CD4-positive, CD25-positive, alpha-beta regulatory T cell (primary cell): ENCODE measurements at regions not wholly inside any gene's neighbourhood (a gene's known extent, or its start where the extent isn't known, plus 50 kb on each side); places are given as distances from the start of the nearest gene placed in this dataset.

Experiments
- ATAC-seq, 2 donors: fragments of 150-1000 bp; cut with Tn5 transposase; one replicate each; pipeline ENCODE4 v1.10.0; 2021; ENCODE audit warnings: low read depth in 2 of 2, moderate number of reproducible peaks in 2 of 2, moderate library complexity in 1 of 2
- DNase-seq, 3 donors: peaks; one replicate each; pipeline versions ENCODE4 v3.0.0 to v3.0.0-alpha.2; 2012 to 2022; ENCODE audit warnings: mixed read lengths in 1 of 3
- H3K27ac ChIP-seq: one replicate; pipeline ENCODE4 v1.7.0; 2013; ENCODE audit warnings: mild to moderate bottlenecking, low read length; ENCODE audit not compliant: insufficient read depth, poor library complexity, severe bottlenecking
- H3K27me3 ChIP-seq: one replicate; pipeline ENCODE4 v1.7.0; 2013; ENCODE audit warnings: low read length; ENCODE audit not compliant: control insufficient read depth, insufficient read depth
- H3K36me3 ChIP-seq: one replicate; pipeline ENCODE4 v1.7.0; 2013; ENCODE audit warnings: mild to moderate bottlenecking, low read length, moderate library complexity; ENCODE audit not compliant: control insufficient read depth, insufficient read depth
- H3K4me1 ChIP-seq: 2 replicates; pipeline ENCODE4 v1.7.0; 2013; ENCODE audit warnings: mild to moderate bottlenecking, low read length; ENCODE audit not compliant: insufficient read depth, control insufficient read depth, poor library complexity, severe bottlenecking
- H3K4me3 ChIP-seq: one replicate; pipeline ENCODE4 v1.7.0; 2013; ENCODE audit warnings: low read depth, mild to moderate bottlenecking, low read length, moderate library complexity
- H3K9me3 ChIP-seq, 2 experiments: 1 replicate in 1 of 2; 2 replicates in 1 of 2; pipeline ENCODE4 v1.7.0; 2013; ENCODE audit warnings: low read length in 2 of 2, mild to moderate bottlenecking in 1 of 2, moderate library complexity in 1 of 2; ENCODE audit not compliant: control insufficient read depth in 2 of 2
- H3K27ac Mint-ChIP-seq, 3 donors: one replicate each; pipeline ENCODE4 v1.8.0; 2020 to 2022; ENCODE audit warnings: mild to moderate bottlenecking in 3 of 3, mixed read lengths in 3 of 3, moderate library complexity in 2 of 3
- H3K27me3 Mint-ChIP-seq: one replicate; pipeline ENCODE4 v1.8.0; 2022; ENCODE audit warnings: mild to moderate bottlenecking, mixed read lengths
- H3K36me3 Mint-ChIP-seq: one replicate; pipeline ENCODE4 v1.8.0; 2020; ENCODE audit warnings: mixed read lengths
- H3K4me1 Mint-ChIP-seq, 4 donors: one replicate each; pipeline ENCODE4 v1.8.0; 2020 to 2022; ENCODE audit warnings: mixed read lengths in 4 of 4, mild to moderate bottlenecking in 1 of 4
- H3K4me3 Mint-ChIP-seq, 4 donors: one replicate each; pipeline ENCODE4 v1.8.0; 2020 to 2022; ENCODE audit warnings: mild to moderate bottlenecking in 4 of 4, mixed read lengths in 4 of 4, moderate library complexity in 3 of 4
- H3K9me3 Mint-ChIP-seq, 7 donors: one replicate each; pipeline ENCODE4 v1.8.0; 2020 to 2022; ENCODE audit warnings: mixed read lengths in 7 of 7, mild to moderate bottlenecking in 3 of 7, moderate library complexity in 2 of 7

DNA sequence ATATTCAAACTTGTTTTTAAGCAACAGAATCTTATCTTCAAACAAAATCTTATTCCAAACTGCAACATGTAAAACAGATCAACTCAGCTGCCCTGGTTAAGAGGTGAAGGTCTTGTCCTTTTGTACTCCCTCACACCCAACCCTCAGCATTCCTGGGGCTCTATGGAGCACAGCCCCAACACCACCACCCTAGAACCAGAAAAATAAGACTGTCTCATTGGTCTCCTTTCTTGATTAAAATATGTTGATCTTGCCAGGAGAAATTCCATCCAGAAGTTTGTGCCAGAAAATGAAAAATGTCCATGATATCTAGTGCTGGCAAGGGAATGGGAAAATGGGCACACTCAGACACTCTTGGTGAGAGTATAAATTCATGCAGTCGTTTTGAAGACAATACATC lies 62.1 kb upstream of the TMEM17 start:
- DNase-seq (no peak), ATAC-seq (no peak)
- Mint-ChIP-seq H3K27ac (no peak overlapping the region), H3K9me3 (peaks cover 0 to 5% (median 0%) of the 10 kb centered on the region in 7 donors), H3K4me1 (no peaks in the 10 kb centered on the region), H3K36me3 (no peaks in the 10 kb centered on the region), H3K27me3 (peaks cover 33% of the 10 kb centered on the region), H3K4me3 (no peak overlapping the region)
- peaks cover 9% of the 10 kb centered on the region for H3K27me3 ChIP-seq
- H3K9me3 ChIP-seq = no peaks in the 10 kb centered on the region
- H3K27ac ChIP-seq = no peak overlapping the region
- peaks cover 3% of the 10 kb centered on the region for H3K4me1 ChIP-seq
- no peaks in the 10 kb centered on the region for H3K36me3 ChIP-seq
- H3K4me3 ChIP-seq = no peak overlapping the region

DNA sequence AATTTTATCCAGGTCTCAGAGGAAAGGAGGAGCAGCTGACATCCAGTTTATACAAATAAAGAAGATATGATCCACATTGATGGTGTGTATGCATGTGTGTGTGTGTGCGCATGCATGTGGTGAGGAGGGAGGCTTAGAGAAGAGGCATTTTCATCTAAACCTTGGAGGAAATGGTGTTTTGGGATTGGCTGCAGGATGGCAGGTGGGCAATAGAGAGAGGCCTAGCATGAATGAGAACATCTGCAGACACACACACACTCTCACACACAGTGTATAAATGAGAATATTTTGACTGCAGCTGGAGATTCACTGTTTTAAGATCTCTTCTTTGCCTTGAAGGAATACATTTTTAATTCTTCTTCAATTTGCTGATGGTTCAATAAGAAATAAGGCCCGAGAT lies 61.7 kb upstream of the TMEM17 start:
- no peaks in the 10 kb centered on the region for H3K4me1 Mint-ChIP-seq
- H3K4me3 Mint-ChIP-seq = no peak overlapping the region
- H3K27ac Mint-ChIP-seq = no peak overlapping the region
- Histone ChIP-seq H3K36me3 (no peaks in the 10 kb centered on the region), H3K4me1 (peaks cover 3% of the 10 kb centered on the region), H3K27me3 (peaks cover 7% of the 10 kb centered on the region), H3K27ac (no peak overlapping the region), H3K9me3 (no peaks in the 10 kb centered on the region), H3K4me3 (no peak overlapping the region)
- H3K36me3 Mint-ChIP-seq = no peaks in the 10 kb centered on the region
- ATAC-seq (no peak), DNase-seq (no peak)
- H3K27me3 Mint-ChIP-seq = peaks cover 36% of the 10 kb centered on the region
- H3K9me3 Mint-ChIP-seq = peaks cover 0 to 5% (median 0%) of the 10 kb centered on the region in 7 donors

DNA sequence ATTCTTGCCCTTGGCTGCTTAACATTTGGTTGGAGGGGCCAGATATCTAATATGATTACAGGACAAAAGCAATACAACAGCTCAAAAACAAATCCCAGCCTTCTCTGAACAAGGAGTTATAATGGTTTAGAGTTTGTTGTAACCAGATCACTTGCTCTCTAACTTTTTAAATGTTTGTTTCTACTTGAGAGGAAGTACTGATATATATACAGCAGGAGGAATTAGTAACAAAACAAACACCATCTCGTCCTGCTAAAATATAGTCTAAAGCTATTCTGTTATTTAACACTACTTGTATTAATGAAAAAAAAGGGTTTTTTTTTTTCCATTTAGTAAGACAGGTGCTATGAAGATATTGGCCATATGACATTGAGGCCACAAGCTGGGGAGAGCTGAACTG lies 60.9 kb upstream of the TMEM17 start:
- H3K4me1 Mint-ChIP-seq = no peaks in the 10 kb centered on the region
- Histone ChIP-seq H3K36me3 (no peaks in the 10 kb centered on the region), H3K9me3 (no peaks in the 10 kb centered on the region), H3K4me3 (no peak overlapping the region), H3K4me1 (peaks cover 3% of the 10 kb centered on the region), H3K27ac (no peak overlapping the region), H3K27me3 (peaks cover 10% of the 10 kb centered on the region)
- DNase-seq = no peak
- H3K27me3 Mint-ChIP-seq = peaks cover 36% of the 10 kb centered on the region
- H3K9me3 Mint-ChIP-seq = peaks cover 0 to 6% (median 0%) of the 10 kb centered on the region in 7 donors
- no peak overlapping the region for H3K4me3 Mint-ChIP-seq
- no peak for ATAC-seq
- H3K27ac Mint-ChIP-seq = no peak overlapping the region
- no peaks in the 10 kb centered on the region for H3K36me3 Mint-ChIP-seq

DNA sequence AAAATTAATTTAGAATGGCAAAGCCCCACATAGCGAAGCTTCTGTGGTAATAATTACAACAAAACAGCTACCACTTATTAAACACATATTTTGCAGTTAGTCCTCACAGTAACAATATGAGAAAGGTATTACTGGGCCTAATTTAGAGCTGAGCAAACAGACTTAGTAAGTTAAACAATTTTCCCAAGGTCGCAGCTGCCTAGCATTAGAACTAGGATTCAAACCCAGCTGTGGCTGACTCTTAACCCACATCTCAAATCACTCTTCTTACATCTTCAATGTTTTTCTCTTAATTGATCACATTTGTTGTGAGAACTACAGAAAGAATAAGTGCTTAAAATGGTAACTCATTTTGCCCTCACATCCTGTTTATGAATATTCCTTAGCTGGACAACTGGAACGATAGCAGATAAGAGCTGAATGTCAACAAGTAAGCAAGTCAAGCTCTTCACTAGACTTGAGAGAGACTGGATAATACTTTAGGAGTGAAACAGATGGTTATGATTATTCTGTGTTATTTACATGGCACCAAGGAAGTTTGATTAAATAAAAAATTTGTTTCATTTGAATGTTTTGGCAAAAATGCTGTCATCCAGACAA lies 59.4 kb upstream of the TMEM17 start:
- Histone ChIP-seq H3K4me3 (no peak overlapping the region), H3K4me1 (no peaks in the 10 kb centered on the region), H3K9me3 (no peaks in the 10 kb centered on the region), H3K27me3 (peaks cover 10% of the 10 kb centered on the region), H3K27ac (no peak overlapping the region), H3K36me3 (no peaks in the 10 kb centered on the region)
- no peak overlapping the region for H3K4me3 Mint-ChIP-seq
- ATAC-seq (no peak), DNase-seq (no peak)
- H3K9me3 Mint-ChIP-seq = peaks cover 0 to 6% (median 0%) of the 10 kb centered on the region in 7 donors
- no peak overlapping the region for H3K27ac Mint-ChIP-seq
- no peaks in the 10 kb centered on the region for H3K36me3 Mint-ChIP-seq
- peaks cover 43% of the 10 kb centered on the region for H3K27me3 Mint-ChIP-seq
- H3K4me1 Mint-ChIP-seq = no peaks in the 10 kb centered on the region

DNA sequence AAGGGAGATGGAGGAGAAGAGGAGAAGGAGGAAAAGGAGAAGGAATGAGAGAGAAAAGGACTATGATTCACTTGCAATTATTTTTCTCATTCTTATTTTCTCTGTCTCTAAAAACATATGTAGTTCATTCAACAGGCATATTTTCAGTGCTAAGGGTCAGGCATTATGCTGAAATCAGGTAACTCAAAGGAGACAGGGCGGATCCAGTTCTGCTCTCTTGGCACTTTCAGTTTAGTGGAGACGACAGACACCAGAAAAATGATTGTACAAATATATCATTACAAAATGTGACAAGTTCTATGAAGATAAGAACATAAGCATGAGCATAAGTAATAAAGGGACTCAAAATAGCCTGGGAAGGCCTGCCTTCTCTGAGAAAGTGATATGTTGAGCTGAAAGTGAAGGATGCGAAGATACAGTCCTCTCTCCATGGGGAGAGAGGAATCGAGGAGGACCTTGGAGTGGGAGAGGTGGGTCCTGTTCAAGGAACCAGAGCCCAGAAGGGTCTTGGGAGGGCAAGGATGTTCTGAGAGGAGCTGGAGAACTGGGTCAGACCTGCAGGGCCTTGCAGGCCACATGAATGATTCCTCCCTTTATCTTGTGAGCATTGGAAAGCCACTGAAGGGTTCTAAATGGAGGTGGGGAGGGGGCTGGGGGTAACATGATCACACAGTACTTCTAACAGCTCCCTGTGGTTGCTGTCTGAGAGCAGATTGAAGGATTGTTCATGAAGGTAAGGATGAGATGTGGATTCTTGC lies 58.6 kb upstream of the TMEM17 start:
- Histone ChIP-seq H3K36me3 (no peaks in the 10 kb centered on the region), H3K27me3 (peaks cover 10% of the 10 kb centered on the region), H3K9me3 (no peaks in the 10 kb centered on the region), H3K27ac (no peak overlapping the region), H3K4me1 (no peaks in the 10 kb centered on the region), H3K4me3 (no peak overlapping the region)
- DNase-seq = no peak
- Mint-ChIP-seq H3K9me3 (peaks cover 0 to 6% (median 0%) of the 10 kb centered on the region in 7 donors), H3K36me3 (no peaks in the 10 kb centered on the region), H3K27me3 (peaks cover 39% of the 10 kb centered on the region), H3K27ac (no peak overlapping the region), H3K4me3 (no peak overlapping the region), H3K4me1 (no peaks in the 10 kb centered on the region)
- ATAC-seq = no peak

DNA sequence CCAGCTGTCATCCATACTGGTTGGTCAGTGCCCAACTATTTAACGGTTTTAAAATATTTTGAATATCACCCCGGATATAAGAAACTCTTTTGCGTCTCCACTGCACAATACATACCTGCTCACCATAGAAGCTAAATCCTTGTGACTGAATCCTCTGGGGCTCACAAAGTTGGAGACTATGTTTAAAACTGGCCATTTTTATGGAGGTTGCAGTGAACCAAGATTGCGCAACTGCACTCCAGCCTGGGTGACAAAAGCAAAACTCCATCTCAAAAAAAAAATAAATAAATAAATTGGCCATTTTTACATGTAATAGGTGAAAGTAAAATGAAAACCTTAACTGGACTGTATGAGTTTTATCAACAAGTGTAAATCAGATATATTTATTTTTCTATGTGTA lies 55.6 kb upstream of the TMEM17 start:
- Histone ChIP-seq H3K36me3 (no peaks in the 10 kb centered on the region), H3K4me3 (no peak overlapping the region), H3K27me3 (peaks cover 8% of the 10 kb centered on the region), H3K4me1 (no peaks in the 10 kb centered on the region), H3K9me3 (no peaks in the 10 kb centered on the region), H3K27ac (no peak overlapping the region)
- Mint-ChIP-seq H3K36me3 (no peaks in the 10 kb centered on the region), H3K27ac (no peak overlapping the region), H3K4me1 (no peaks in the 10 kb centered on the region), H3K4me3 (no peak overlapping the region), H3K9me3 (peaks cover 0 to 4% (median 0%) of the 10 kb centered on the region in 7 donors), H3K27me3 (peaks cover 35% of the 10 kb centered on the region)
- no peak for DNase-seq
- ATAC-seq = no peak

DNA sequence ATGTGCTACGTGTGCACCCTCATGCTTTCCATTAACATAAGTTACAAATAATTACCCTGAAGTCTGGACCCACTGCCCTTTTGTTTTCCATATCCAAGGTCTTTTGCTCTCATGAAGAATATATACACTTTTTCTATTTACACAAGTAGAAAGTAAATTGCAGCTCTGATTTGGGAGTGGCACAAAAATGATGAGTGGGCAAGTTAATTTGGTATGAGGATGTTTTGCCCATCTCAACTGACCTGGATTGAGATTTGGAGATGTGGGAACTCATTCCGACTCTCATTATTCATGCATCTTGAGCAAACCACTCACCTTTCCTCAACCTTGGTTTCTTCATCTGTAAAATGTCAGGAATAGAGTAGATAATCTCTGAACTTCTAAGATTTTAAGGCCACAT lies 53.6 kb upstream of the TMEM17 start:
- ATAC-seq (no peak), DNase-seq (no peak)
- peaks cover 0 to 4% (median 0%) of the 10 kb centered on the region in 7 donors for H3K9me3 Mint-ChIP-seq
- no peak overlapping the region for H3K4me3 ChIP-seq
- H3K27ac ChIP-seq = no peak overlapping the region
- H3K4me1 ChIP-seq = no peaks in the 10 kb centered on the region
- H3K27me3 Mint-ChIP-seq = peaks cover 30% of the 10 kb centered on the region
- H3K9me3 ChIP-seq = no peaks in the 10 kb centered on the region
- H3K4me1 Mint-ChIP-seq = no peaks in the 10 kb centered on the region
- H3K36me3 ChIP-seq = no peaks in the 10 kb centered on the region
- H3K36me3 Mint-ChIP-seq = no peaks in the 10 kb centered on the region
- H3K4me3 Mint-ChIP-seq = no peak overlapping the region
- H3K27ac Mint-ChIP-seq = no peak overlapping the region
- peaks cover 8% of the 10 kb centered on the region for H3K27me3 ChIP-seq

DNA sequence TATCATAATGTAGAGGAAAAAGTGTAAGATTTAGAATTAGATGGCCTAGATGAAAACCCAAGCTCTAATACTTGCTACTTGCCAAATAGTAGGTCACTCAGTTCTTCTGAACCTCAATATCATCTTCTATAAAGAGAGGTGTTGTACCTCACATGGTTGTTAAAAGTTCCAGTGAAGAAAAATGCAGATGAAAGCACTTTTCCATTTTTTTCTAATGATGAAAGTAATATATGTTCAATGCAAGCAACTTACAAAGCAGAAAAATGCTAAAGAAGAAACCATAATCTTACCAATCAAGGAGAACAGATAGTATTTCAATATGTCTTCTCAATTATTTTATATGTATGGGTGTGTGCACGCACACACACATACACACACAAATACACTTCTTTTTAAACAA lies 52.7 kb upstream of the TMEM17 start:
- H3K4me3 ChIP-seq = no peak overlapping the region
- no peak overlapping the region for H3K27ac ChIP-seq
- Mint-ChIP-seq H3K4me1 (no peaks in the 10 kb centered on the region), H3K9me3 (peaks cover 0 to 4% (median 0%) of the 10 kb centered on the region in 7 donors), H3K27ac (no peak overlapping the region), H3K27me3 (peaks cover 26% of the 10 kb centered on the region), H3K36me3 (no peaks in the 10 kb centered on the region), H3K4me3 (no peak overlapping the region)
- no peaks in the 10 kb centered on the region for H3K9me3 ChIP-seq
- ATAC-seq (no peak), DNase-seq (no peak)
- H3K4me1 ChIP-seq = no peaks in the 10 kb centered on the region
- peaks cover 8% of the 10 kb centered on the region for H3K27me3 ChIP-seq
- no peaks in the 10 kb centered on the region for H3K36me3 ChIP-seq
